ENCODE measurements at regions not wholly inside any gene's neighbourhood (a gene's known extent, or its start where the extent isn't known, plus 50 kb on each side); places are given as distances from the start of the nearest gene placed in this dataset.

DNA sequence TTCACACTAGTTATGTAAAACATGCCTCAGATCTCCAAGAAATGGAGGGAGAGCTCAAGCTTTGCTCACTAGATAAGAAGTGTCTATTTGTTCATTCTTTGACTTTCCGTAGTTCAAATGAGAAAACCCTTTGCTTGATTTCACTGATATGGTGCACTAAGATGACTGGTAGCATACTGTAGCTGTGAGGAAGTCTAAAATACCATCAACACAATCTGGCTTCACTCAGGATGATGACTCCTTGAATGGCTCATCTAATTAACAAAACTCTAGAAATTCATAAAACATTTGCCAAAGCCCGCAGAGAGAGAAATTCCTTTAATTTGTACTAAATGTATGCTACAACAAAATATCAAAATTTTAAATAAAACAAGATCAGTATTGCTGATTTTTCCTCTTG, 152.8 kb upstream of the STK17B start:
- WGBS, result 97% methylated on average over 2 of the region's 2 CpGs
- TF ChIP-seq POLR2A (IDR thresholded peaks at IDR 0.05) (no peak), POLR2AphosphoS5 (IDR thresholded peaks at IDR 0.05) (no peak)
- TF ChIP-seq, protein P1, sequence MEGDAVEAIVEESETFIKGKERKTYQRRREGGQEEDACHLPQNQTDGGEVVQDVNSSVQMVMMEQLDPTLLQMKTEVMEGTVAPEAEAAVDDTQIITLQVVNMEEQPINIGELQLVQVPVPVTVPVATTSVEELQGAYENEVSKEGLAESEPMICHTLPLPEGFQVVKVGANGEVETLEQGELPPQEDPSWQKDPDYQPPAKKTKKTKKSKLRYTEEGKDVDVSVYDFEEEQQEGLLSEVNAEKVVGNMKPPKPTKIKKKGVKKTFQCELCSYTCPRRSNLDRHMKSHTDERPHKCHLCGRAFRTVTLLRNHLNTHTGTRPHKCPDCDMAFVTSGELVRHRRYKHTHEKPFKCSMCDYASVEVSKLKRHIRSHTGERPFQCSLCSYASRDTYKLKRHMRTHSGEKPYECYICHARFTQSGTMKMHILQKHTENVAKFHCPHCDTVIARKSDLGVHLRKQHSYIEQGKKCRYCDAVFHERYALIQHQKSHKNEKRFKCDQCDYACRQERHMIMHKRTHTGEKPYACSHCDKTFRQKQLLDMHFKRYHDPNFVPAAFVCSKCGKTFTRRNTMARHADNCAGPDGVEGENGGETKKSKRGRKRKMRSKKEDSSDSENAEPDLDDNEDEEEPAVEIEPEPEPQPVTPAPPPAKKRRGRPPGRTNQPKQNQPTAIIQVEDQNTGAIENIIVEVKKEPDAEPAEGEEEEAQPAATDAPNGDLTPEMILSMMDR (IDR thresholded peaks at IDR 0.05), result no peak
- Histone ChIP-seq H3K27me3 (replicated peaks; ENCODE audit: insufficient read depth) (no peaks in the 10 kb centered on the region), H3K27ac (no peak overlapping the region), H3K4me3 (no peak overlapping the region), H3K4me1 (replicated peaks) (no peaks in the 10 kb centered on the region), H3K9me3 (no peaks in the 10 kb centered on the region), H3K36me3 (no peaks in the 10 kb centered on the region)
- no peak for DNase-seq (ENCODE audit: low spot score)
- intact Hi-C loops (cut with DNase I), result no loop called here

- TF ChIP-seq POLR2A (IDR thresholded peaks at IDR 0.05), result no peak
- TF ChIP-seq, protein P1 (IDR thresholded peaks at IDR 0.05), result no peak
- TF ChIP-seq POLR2AphosphoS5 (IDR thresholded peaks at IDR 0.05), result no peak
- Histone ChIP-seq H3K27me3 (replicated peaks; ENCODE audit: insufficient read depth) (no peaks in the 10 kb centered on the region), H3K27ac (no peak overlapping the region), H3K9me3 (no peaks in the 10 kb centered on the region), H3K36me3 (no peaks in the 10 kb centered on the region), H3K4me1 (replicated peaks) (no peaks in the 10 kb centered on the region), H3K4me3 (no peak overlapping the region)
- 73% methylated on average over 3 of the region's 3 CpGs for WGBS
- intact Hi-C loops (cut with DNase I), result no loop called here
- DNase-seq (ENCODE audit: low spot score), result no peak
These were observed 156.8 kb upstream of the STK17B start for GRCh38 chr2:196328088-196328680.

DNA sequence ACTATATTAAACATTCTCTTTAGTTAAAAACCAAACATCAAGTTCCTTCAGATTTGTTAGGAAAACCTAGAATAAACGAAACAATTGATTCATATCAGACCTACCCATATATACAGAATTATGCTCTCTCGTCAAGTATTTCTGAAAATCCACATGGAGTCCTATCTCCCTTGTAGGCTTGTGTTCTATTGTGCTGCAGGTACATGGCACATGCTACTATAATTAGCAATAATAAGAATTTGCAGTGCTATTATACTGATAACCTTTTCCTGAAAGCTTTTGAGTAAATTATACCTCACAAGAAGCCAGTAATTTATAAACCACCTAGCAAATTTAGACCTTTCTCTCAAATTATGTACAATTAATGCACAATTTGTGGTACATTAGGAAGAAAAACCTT, 158.6 kb upstream of the STK17B start:
- Histone ChIP-seq H3K36me3 (no peaks in the 10 kb centered on the region), H3K27ac (no peak overlapping the region), H3K9me3 (no peaks in the 10 kb centered on the region), H3K27me3 (replicated peaks; ENCODE audit: insufficient read depth) (no peaks in the 10 kb centered on the region), H3K4me3 (no peak overlapping the region), H3K4me1 (replicated peaks) (no peaks in the 10 kb centered on the region)
- TF ChIP-seq, protein P1 (IDR thresholded peaks at IDR 0.05), result no peak
- TF ChIP-seq POLR2AphosphoS5 (IDR thresholded peaks at IDR 0.05) (no peak), POLR2A (IDR thresholded peaks at IDR 0.05) (no peak)
- 83% methylated on average over 2 of the region's 2 CpGs for WGBS
- intact Hi-C loops (cut with DNase I), result no loop called here
- no peak for DNase-seq (ENCODE audit: low spot score)

DNA sequence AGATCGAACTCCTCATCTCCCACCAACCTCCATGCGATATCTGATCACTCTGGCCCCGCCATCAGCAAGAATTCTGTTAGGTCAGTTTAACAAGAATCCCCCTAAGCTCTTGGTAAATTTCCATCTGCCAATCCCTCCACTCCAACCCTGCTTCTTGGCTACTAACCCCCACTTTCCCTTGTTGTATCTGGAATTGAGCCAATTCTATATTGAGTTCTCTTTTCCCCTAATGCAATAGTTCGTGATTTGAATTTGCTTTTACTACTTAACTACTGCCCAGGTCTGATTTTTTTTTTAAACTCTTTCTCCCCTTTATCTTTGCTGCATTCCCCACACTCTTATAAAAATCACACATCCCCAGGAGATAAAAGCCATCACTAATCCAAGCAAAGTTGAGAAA, 159.3 kb upstream of the STK17B start:
- H3K4me1 ChIP-seq (replicated peaks), result no peaks in the 10 kb centered on the region
- TF ChIP-seq, protein P1 (IDR thresholded peaks at IDR 0.05), result no peak
- TF ChIP-seq POLR2A (IDR thresholded peaks at IDR 0.05), result no peak
- TF ChIP-seq POLR2AphosphoS5 (IDR thresholded peaks at IDR 0.05), result no peak
- H3K27me3 ChIP-seq (replicated peaks; ENCODE audit: insufficient read depth), result no peaks in the 10 kb centered on the region
- no peaks in the 10 kb centered on the region for H3K36me3 ChIP-seq
- 85% methylated on average over 4 of the region's 4 CpGs for WGBS
- H3K4me3 ChIP-seq, result no peak overlapping the region
- no peaks in the 10 kb centered on the region for H3K9me3 ChIP-seq
- H3K27ac ChIP-seq, result no peak overlapping the region
- DNase-seq (ENCODE audit: low spot score), result no peak
- intact Hi-C loops (cut with DNase I), result no loop called here

- H3K9me3 ChIP-seq, result no peaks in the 10 kb centered on the region
- WGBS, result 76% methylated on average over 5 of the region's 5 CpGs
- no peak for DNase-seq (ENCODE audit: low spot score)
- no peak overlapping the region for H3K4me3 ChIP-seq
- no peaks in the 10 kb centered on the region for H3K36me3 ChIP-seq
- intact Hi-C loops (cut with DNase I), result no loop called here
- H3K27me3 ChIP-seq (replicated peaks; ENCODE audit: insufficient read depth), result no peaks in the 10 kb centered on the region
- TF ChIP-seq POLR2A (IDR thresholded peaks at IDR 0.05), result no peak
- no peak for TF ChIP-seq POLR2AphosphoS5 (IDR thresholded peaks at IDR 0.05)
- TF ChIP-seq, protein P1 (IDR thresholded peaks at IDR 0.05), result no peak
- H3K4me1 ChIP-seq (replicated peaks), result no peaks in the 10 kb centered on the region
- H3K27ac ChIP-seq, result no peak overlapping the region
These were observed 159.8 kb upstream of the STK17B start for GRCh38 chr2:196331143-196331542.
